Right renal cortex interstitium (tissue), 3 donors: ENCODE measurements at regions not wholly inside any gene's neighbourhood (a gene's known extent, or its start where the extent isn't known, plus 50 kb on each side); places are given as distances from the start of the nearest gene placed in this dataset.

Experiments used
- DNase-seq, 3 donors: peaks; one replicate each; pipeline ENCODE4 v3.0.0-alpha.2; 2013; ENCODE audit warnings: low read depth in 3 of 3, low spot score in 2 of 3

DNA sequence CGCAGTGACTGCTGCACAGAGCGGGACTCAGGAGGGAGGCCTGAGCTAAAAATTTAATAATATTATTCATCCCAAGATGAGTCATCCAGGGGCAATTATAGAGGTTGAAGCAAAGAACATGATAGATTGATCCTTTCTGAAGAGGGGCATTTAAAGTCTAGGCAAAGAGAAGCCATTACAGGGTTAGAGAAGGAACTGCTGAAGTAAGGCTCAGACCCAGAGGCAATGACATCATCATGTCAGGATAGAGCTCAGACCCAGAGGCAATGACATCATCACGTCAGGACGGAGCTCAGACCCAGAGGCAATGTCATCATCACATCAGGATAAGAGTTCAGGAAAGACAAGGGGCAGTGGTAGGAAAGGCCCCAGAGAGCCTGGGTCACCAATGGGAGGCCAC, 184.0 kb downstream of the TMEM18 start:
- no peak for DNase-seq

DNA sequence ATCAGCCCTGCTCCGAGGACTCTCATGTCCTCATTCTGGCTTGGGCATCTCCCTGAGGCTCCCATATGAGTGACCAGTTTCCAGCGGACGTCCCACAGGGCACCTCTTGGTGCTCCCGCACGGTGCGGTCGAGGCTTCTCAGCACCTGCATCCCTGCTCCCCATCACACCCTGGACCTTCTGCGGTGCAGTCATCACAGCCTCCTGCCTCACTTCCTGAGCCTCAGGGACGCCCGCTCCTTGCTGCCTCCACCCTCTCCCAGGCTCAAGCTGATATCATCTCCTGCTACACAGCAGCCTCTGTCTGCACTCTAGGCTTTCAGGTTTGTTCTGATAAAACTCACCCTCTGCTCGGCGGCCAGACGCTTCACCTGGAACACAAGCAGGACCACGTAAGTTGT, 185.0 kb downstream of the TMEM18 start:
- no peak for DNase-seq

DNA sequence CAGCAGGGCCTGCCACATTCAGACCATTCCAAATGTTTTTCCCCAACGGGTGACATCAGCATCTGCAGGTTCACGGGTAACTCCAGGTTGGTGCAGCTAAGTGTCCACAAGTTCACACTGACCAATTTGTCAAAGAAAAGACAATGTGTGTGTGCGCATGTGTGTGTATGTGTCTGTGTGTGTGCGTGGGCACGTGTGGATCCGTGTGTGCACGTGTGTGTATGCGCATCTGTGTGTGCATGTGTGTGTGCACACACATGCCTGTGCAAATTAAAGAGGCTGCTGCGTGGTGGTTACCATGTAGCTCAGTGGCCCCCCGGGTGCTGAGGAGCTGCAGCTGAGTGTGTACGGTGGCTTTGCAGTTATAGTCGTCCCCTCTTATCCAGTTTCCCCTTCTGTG, 187.4 kb downstream of the TMEM18 start:
- DNase-seq, result no peak

DNA sequence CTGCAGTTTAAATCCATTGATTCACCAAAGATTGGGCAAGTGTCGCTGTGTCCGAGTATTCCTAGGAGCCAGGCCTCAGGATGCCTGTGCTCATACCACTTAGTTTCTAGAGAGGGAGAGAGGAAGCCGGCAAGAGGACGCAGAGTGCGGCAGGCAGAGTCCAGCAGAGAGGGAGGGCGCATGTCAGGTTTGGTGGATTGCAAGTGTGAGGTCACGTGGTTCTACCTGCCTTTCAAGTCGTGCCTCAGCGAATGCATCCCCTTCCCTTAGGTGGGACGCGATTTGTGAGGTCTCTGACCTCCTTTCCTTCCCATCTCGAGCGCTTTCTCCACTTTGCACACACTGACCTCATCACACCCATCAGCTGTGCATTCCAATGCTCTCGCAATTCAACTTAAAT, 188.1 kb downstream of the TMEM18 start:
- DNase-seq, result no peak

DNA sequence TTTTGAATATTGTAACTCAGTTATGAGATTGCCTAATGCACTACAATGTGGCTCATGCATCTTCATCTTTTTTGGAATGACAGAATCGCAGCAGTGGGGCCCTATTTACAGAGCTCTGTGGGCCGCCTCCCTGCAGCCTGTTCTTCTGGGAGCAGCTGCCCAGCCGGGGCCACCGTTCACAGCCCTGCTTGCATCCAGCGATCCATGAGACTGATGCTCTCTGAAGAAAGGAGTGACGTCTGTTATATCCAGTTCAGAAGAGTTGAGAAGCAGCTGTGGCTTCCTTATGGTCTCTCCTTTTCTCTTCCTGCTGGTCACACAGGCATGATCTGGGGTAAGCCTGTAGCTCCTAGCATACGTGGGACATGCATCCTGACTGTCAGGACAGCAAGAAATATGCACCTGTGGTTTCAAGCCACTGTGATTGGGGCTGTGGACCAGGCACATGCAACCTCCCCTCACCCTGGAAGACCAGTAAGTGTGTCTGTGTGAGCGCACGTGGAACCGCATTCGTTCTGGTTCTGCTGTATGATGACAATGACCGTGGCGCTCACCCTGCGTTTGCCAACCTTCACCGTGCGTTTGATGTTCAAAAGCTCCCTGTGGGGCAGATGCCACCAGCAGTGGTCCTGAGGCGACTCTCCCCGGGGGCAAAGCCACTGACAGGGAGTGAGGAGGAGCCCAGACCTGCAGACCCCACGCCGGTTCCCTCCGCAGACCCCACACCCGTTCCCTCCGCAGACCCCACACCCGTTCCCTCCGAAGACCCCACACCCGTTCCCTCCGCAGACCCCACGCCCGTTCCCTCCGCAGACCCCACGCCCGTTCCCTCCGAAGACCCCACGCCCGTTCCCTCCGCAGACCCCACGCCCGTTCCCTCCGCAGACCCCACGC, 189.8 kb downstream of the TMEM18 start:
- DNase-seq, result no peak

DNA sequence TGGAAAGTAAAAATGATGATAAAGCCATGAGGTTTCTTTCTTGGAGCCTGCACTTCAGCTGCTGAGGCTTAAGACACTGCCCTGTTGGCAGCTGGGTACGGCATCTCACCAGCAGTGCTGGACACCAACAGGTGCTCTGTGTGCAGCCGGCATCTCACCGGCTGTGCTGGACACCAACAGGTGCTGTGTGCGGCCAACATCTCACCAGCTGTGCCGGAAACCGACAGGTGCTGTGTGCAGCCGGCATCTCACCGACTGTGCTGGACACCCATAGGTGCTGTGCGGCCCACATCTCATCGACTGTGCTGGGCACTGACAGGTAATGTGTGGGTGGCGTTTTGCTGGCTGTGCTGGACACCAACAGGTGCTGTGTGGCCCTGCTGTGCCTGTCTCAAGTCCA, 190.8 kb downstream of the TMEM18 start:
- no peak for DNase-seq

DNA sequence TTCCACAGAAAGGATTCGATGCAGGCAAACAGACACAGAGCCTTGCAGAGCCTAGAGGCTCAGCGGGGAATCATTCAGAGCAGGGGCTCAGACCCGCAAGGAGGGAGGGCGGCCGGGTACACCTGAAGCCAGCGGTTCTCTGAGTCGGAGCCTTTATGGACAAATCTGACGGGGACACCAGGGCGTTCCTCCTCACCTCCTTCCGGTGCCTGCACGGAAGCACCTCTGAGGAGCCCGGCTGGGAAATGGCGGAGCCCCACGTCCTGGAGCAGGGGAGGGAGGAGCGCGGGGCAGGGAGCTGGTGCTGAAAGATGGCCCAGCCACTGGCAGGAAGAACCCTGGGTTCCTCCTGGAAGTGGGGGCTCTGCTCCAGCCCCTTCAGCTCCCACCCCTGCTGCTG, 193.5 kb upstream of the ALKAL2 start:
- DNase-seq, result no peak

DNA sequence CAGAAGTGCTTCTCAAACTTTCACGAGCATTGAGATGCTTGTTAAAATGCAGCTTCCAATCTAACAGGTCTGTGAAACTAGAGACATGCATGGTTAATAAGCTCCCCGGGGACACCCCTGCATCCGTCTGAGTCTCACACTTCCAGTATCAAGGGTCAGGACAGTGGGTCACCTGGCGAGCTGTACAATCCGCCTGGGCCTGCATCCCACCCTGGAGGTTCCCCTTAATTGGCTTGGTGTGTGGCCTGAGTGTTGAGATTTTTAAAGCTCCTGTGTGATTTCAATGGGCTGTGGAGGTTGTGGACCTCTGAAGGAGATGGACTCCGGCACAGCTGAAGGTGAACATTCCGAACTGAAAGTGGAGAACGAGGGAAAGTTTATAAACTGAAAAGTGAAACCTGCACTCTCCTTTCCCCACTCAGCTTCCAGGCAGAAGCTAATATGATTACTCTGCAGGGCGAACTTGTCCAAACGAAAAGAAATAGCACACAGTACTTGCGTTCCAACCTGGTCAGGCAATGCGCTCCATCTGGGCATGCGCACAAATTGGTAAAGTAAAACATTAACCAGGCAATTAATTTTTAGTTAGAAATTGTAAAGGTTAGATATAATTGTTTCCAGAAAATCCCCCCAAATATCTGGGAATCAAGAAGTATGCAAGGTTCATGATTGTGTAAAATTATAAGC, 191.7 kb upstream of the ALKAL2 start:
- peak in 1 of 3 donors; percentile 49 for DNase-seq

DNA sequence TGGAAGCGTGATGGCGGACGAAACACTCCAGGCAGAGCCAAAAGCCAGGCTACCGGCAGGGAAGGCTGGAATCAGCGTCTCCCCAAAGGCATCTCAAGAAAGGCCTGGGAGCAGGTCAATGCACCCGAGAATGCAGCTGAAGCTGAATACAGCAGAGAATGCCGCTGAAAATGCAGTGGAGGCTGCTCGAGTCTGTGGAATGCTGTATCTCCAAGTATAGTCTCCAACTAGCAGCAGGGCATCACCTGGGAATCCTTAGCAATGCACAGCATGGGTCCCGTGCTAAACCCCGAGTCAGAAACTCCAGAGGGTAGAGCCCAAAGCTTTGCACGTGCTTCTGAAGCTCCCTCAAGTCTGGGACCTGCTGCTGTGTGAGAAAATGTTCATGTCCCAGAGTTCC, 191.1 kb upstream of the ALKAL2 start:
- DNase-seq, result no peak

DNA sequence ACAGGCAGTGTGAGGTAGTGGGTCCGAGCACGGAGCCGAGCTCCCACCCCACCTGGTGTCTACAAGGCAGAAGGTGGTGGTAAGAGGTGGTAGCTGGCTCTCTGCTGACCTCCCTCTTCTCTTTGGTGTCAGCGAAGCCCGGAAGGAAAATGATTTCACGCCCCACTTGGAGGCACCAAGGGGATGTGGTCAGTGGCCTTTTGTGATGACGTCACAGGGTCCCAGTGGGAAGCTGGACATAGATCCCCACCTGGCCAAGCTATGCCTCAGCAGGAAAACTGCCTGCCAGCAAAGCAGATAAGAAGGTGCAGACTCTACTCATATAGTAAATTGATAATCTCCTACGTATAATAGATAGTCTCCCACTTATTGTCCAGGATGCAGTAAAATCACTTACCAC, 183.7 kb upstream of the ALKAL2 start:
- no peak for DNase-seq

DNA sequence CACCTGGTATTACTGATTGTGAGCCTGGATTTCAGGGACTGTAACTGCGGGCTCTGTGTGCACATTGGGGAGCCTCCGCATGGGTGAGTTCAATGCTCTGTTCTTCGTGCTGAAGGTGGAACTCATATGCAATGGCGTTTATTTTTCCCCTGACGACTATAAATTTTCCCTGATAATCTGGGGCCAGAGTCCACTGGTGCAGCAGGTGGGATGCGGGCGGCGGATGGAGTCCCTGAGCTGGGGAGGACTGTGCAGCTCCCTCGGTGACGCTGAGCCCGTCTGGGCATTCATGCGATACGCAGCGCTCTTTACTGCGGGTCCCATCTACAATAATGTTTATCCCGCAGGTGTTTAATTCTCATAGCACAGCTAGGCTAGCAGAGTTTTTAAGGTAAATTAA, 181.6 kb upstream of the ALKAL2 start:
- no peak for DNase-seq

DNA sequence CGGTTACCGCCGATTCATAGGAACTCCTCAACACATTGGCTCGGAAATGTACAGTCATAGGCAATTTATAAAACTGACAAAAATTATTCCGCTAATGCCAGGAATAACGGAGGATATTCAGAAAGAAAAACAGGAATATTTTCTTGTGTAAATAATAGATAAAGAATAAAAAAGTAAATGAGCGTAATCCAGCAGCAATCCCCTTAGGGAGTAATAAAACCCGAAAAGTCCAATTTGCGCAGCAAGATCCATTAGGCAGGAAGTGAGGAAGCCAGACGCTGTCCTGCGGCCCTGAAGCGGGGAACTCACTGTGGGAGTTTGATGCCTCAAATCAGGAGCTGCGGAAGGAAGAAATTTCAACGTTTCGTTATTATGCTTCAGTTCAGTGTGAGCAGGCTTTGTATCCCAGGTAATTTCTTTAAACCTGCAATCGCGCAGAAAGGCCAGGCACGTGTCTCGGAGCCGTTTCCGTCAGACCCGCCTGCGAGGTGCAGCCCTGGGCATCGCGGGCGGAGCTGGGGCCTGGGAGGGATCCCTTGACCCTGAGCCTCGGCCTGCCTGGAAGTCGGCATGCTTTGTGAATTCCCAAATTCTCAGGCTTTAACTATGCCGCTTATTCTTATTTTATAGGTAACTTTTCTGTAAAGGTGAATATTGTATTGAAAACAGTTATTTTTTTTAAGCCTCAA, 180.9 kb upstream of the ALKAL2 start:
- DNase-seq, result no peak

DNA sequence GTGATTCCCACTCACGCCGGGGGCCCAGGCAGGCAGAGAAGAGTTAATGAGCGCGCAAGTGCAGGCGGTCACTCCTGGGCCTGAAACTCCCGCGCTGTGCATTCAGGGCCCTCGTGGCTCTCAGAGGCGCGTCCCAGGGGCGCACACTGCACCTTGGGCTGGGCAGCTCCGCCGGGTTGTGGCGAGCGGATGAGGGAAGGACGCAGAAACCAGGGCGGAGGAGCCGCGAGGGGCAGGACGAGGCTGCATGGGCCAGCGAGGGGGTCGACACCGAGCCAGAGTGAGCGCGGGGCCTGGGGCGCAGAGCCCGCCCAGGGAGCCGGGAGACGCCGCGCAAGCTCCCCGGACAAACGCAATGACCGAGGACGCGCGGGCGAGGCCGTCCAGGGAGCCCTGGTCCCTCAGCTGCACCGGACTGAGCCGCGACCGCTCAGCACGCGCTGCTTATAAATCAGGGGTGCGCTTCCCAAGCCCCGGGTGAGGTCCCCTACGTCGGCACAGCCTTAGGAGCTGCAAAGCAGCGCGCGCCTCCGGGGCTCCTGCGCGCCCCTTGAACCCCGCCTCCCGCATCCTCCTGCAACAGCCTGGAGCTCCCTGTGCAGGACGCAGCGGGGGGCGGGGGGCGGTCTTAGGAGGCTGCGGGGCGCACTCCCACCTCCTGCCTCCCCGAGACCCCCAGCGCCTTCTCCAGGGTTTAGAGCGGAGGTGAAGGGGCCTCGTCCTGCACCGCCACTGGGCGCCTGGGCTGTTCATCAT, 180.2 kb upstream of the ALKAL2 start:
- no peak for DNase-seq

DNA sequence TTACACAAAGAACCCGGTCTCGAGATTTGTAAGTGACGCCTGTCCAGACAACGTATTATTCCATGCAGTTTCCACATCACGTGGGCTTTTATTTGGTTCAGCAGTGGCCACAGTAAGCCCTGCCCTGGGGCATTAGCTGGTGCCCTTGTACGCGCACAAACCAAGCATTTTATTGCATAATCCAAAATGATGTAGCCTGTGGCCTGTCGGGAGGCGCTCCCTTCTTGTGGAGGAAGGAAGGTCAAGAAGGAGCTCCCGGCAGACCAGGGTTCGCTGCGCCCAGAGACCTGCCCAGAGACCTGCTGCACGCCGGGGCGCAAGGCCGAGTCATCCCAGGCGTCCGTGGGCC, 179.6 kb upstream of the ALKAL2 start:
- no peak for DNase-seq

DNA sequence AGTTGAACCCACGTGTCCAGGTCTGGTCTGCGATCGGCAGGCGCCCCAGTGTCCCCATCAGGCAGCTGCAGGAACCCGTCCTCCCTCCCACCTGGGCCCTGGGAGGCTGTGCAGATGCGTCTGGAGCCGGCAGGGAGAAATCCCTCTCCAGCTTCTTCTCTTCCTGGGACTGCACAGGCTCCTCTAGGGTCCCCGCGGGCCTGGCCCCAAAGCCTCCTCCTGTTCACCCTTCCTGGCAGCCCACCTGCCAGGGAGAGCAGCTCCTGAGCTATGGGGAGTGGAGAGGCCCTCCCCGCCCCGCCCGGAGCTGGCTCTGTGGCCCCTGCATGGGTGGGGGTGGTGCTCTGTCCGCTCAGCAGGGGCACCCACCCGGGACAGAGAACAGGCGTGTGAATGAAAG, 179.2 kb upstream of the ALKAL2 start:
- no peak for DNase-seq

DNA sequence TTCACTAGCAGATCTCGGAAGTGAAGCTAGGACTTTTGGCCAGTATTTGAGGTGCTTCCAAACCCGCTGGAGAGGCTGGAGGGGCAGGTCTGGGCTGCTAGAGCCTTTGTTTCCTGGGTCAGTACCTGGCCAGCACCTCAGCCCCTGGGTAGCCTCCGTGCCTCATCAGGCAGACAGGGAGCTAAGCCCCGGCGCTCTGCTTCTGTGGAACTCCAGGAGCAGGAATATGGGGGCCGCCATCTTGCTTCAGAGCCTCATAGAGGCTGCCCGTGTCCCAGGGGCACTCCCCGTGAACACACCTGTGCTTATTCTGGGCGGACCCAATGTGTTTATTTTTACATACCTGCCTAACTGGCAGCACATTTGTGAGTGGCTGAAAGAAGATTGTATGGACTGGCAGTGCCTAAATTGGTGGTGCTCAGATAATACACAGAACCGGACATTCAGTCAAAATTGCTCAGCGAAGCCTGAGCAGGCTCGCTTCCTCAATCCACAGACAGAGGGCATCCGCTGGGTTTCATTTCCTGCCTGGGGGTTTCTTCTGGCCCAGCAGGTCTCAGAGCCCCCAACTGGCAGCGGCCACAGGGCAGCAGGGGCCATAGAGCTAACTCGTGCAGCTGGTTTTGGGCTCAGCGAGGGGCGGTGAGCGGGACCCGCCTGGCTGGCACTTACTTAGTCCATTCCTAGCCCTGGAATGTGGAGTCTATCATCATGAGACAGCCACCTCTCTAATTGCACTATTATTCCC, 176.8 kb upstream of the ALKAL2 start:
- no peak for DNase-seq

DNA sequence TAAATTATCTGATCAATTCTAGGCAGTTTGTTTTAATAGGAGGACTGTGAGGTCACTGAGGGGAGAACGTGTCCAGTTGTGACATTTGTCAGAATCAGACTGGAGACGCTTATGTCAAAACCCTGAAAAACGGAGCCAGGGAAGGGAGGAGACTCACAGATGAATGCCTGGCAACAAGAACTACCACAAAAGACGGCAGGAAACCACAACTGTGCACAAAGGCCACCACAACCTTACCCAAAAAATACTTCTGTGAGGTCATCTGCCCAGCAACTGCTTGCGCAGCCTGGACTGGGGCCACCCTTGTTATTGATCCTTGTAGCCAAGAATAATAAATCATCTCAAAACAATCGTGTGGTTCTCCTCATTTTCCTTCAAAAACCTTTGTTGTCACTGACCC, 173.0 kb upstream of the ALKAL2 start:
- no peak for DNase-seq

DNA sequence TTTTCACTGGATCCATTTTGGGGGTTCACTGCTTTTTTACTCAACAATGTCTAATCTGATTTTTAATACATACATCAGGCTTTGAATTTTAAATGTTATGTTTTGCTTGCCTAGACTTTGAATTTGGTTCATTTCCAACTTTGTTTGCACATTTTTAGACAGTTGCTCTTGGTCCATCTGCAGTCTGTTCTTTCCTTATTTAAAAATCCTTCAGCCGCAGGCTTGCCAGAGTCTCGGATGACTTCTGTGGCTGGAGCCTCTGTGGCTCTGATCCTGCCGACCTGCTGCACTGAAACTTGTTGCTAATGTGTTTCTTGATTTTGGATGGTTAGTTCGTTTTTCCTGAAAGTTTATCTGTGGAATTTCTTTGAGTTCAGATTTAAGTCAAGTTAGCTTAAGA, 172.0 kb upstream of the ALKAL2 start:
- no peak for DNase-seq

DNA sequence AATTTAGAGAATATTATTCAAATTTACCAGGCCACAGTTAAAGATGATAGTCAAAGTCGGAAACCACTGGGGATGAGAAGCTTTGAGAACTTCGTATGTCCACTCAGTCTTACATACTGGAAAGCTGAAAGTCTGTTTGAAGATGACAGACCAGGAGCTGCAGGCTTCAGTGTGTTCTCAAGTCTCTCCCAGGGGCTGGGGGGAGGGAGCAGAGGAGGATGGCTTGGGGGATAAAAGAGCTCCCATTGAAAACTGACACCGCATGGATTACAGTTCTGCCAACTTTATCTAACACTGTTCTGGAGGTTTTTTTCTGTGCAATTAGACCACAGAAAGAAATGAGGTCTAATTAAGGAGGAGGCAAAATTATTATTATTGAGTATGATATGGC, 170.5 kb upstream of the ALKAL2 start:
- no peak for DNase-seq

DNA sequence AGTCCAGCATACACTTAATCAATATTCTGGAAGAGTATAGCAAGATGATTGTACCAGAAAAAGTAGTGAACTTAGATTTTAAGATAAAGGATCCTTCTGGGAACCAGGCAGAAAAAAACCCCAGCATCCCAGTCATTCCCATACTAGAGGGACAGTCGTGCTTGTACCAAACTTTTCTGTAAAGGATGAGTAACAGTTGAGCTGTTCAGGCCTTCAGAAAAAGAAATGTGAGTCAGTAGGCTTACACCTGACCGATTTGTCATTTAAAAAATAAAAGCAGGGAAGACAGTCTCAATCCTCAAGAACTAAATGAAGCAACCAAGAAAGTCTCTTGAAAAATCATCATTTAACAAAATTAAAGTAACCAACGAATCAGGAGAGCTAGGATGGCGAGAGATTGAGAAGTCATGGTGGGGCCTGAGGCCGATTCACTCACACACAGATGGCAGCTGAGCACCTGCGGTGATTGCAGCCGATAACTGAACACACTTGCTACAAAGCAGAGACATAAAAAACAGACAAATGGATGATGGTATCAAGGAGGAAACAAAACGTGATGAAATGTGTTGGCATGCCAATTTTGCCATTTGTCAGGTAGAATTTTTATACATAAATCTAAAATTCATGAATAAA, 170.0 kb upstream of the ALKAL2 start:
- no peak for DNase-seq
